ENCODE measurements at regions not wholly inside any gene's neighbourhood (a gene's known extent, or its start where the extent isn't known, plus 50 kb on each side); places are given as distances from the start of the nearest gene placed in this dataset.

GRCh38 chr2:12604341-12604740 is 112.4 kb upstream of the TRIB2 start:
- Histone ChIP-seq H3K4me1 (no peaks in the 10 kb centered on the region), H3K4me3 (no peak overlapping the region), H3K9me3 (no peaks in the 10 kb centered on the region), H3K9ac (ENCODE audit: low read depth in 2 of 2, low read length in 2 of 2) (no peak overlapping the region), H3K27me3 (no peaks in the 10 kb centered on the region), H3K27ac (no peak overlapping the region), H3K36me3 (no peaks in the 10 kb centered on the region)
- TF ChIP-seq CTCF (IDR thresholded peaks at IDR 0.05) = no peak
- no peak for DNase-seq
- intact Hi-C loops (cut with DNase I) = no loop called here

DNA sequence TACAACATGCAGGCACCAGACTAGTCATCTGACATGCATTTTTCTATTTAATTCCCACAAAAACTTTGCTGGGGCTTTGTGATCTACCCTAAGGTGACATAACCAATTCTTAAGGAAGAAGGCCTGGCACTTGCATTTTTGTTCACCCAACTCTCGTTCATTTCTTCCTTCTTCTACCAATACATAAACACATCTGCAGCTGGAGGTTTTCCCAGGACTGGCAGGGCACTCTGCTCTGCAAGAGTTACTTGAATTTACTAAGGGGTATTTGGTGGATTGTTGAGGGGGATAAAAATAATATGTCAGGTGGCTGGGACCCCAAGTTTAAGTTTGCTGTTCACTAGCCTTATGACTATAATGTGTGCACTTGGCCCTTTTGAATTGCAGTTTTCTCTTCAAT is 111.4 kb upstream of the TRIB2 start:
- H3K9ac ChIP-seq (ENCODE audit: low read depth in 2 of 2, low read length in 2 of 2) = no peak overlapping the region
- H3K27me3 ChIP-seq = no peaks in the 10 kb centered on the region
- H3K4me3 ChIP-seq = no peak overlapping the region
- no peaks in the 10 kb centered on the region for H3K9me3 ChIP-seq
- no peak for TF ChIP-seq CTCF (IDR thresholded peaks at IDR 0.05)
- intact Hi-C loops (cut with DNase I) = no loop called here
- no peak overlapping the region for H3K27ac ChIP-seq
- no peaks in the 10 kb centered on the region for H3K36me3 ChIP-seq
- no peaks in the 10 kb centered on the region for H3K4me1 ChIP-seq
- DNase-seq = no peak

GRCh38 chr2:12605936-12606335 is 110.8 kb upstream of the TRIB2 start:
- DNase-seq = no peak
- no peaks in the 10 kb centered on the region for H3K27me3 ChIP-seq
- intact Hi-C loops (cut with DNase I) = no loop called here
- H3K27ac ChIP-seq = no peak overlapping the region
- H3K9me3 ChIP-seq = no peaks in the 10 kb centered on the region
- H3K36me3 ChIP-seq = no peaks in the 10 kb centered on the region
- no peaks in the 10 kb centered on the region for H3K4me1 ChIP-seq
- TF ChIP-seq CTCF (IDR thresholded peaks at IDR 0.05) = no peak
- no peak overlapping the region for H3K9ac ChIP-seq (ENCODE audit: low read depth in 2 of 2, low read length in 2 of 2)
- no peak overlapping the region for H3K4me3 ChIP-seq

GRCh38 chr2:12606472-12607000 is 110.2 kb upstream of the TRIB2 start:
- H3K4me3 ChIP-seq = no peak overlapping the region
- no peaks in the 10 kb centered on the region for H3K27me3 ChIP-seq
- no peak overlapping the region for H3K9ac ChIP-seq (ENCODE audit: low read depth in 2 of 2, low read length in 2 of 2)
- H3K27ac ChIP-seq = no peak overlapping the region
- no peaks in the 10 kb centered on the region for H3K4me1 ChIP-seq
- no peak for TF ChIP-seq CTCF (IDR thresholded peaks at IDR 0.05)
- intact Hi-C loops (cut with DNase I) = no loop called here
- DNase-seq = no peak
- H3K36me3 ChIP-seq = no peaks in the 10 kb centered on the region
- no peaks in the 10 kb centered on the region for H3K9me3 ChIP-seq

- Histone ChIP-seq H3K36me3 (no peaks in the 10 kb centered on the region), H3K9ac (ENCODE audit: low read depth in 2 of 2, low read length in 2 of 2) (no peak overlapping the region), H3K4me1 (no peaks in the 10 kb centered on the region), H3K9me3 (no peaks in the 10 kb centered on the region), H3K4me3 (no peak overlapping the region), H3K27ac (no peak overlapping the region), H3K27me3 (no peaks in the 10 kb centered on the region)
- no peak for DNase-seq
- intact Hi-C loops (cut with DNase I) = no loop called here
- TF ChIP-seq CTCF (IDR thresholded peaks at IDR 0.05) = no peak
Measured at GRCh38 chr2:12607971-12608370, 108.8 kb upstream of the TRIB2 start.

DNA sequence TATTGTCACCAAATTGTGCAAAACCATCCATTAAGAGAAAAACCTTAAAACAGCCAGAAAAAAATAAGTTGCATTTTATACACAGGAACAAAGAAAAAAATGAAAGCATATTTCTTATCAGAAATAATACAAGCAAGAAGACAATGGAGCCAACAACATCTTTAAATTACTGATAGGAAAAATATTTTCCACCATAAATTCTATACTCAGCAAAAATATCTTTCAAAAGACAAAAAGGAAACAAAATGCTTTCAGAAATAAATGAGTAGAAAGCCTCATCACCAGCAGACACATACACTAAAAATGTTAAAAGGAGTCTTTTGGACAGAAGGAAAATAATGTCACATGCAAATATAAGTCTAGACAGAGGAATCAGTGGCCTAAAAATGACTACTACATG is 106.4 kb upstream of the TRIB2 start:
- Histone ChIP-seq H3K27ac (no peak overlapping the region), H3K9me3 (no peaks in the 10 kb centered on the region), H3K4me3 (no peak overlapping the region), H3K9ac (ENCODE audit: low read depth in 2 of 2, low read length in 2 of 2) (no peak overlapping the region), H3K27me3 (no peaks in the 10 kb centered on the region), H3K36me3 (no peaks in the 10 kb centered on the region), H3K4me1 (no peaks in the 10 kb centered on the region)
- intact Hi-C loops (cut with DNase I) = no loop called here
- DNase-seq = no peak
- TF ChIP-seq CTCF (IDR thresholded peaks at IDR 0.05) = no peak

All from colonic mucosa (tissue), 4 donors.